HG02943 (cell line): ENCODE measurements at regions not wholly inside any gene's neighbourhood (a gene's known extent, or its start where the extent isn't known, plus 50 kb on each side); places are given as distances from the start of the nearest gene placed in this dataset.

Experiments
- ATAC-seq: cut with Tn5 transposase; IDR thresholded peaks from one replicate; pipeline ENCODE4 v1.9.1; 2021; ENCODE audit warnings: mild to moderate bottlenecking, low read depth, moderate library complexity; ENCODE audit not compliant: unreplicated experiment

DNA sequence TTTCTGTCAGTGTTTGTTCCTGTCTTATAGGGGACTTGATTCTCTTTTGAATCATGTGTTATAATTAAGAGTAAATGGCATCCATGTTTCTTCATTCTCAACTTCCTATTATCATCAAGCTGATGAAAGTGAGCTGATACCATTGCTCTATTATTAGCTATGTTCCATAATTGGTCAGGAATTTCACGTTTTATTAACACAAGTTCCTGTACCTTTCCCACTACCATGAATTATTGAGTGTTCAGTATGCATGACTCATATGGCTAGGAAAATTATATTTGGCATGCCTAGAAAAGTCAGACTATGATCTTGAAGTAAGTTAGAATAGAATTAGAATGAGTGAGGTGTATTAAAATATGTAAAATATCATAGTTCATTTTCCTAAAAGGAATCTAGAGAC, 278.9 kb upstream of the LRRC3B start:
- ATAC-seq = no peak

DNA sequence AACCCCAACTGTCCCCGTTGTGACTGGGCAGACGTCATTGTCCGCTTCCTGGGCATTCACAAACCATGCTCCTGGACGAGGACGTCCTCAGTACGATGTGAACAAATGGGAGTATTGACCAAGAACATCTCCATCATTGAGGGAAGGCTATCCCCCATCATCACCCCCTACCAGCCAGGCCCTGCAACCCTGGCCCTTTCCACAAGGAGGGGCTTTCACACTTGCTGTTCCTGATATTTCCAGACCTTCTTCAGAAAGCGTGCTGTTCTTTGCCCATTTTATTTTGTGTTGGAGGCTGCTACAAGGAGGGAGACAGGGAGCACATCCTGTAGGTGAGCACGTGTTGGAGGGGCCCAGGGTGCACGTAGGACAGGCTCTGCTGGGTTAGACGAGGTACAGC, 277.0 kb upstream of the LRRC3B start:
- ATAC-seq = no peak

DNA sequence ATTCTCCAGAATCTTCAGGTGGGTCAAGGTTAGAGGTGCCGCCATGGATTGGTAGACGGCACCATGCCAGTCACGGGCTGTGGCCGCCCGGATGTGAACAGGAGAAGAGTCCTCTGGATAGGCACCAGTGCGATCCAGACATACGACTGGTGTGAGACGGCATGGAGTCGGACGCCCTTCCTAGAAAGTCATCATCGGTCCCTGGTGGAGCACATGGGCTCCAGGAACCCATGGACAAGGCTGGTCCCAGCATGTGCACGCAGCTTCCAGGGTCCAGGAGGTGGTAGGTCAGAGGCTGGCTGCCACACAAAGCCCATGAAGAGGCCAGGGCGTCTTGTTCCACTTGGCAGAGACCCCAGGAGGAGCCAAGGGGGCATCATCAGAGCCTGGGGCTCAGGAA, 276.1 kb upstream of the LRRC3B start:
- no peak for ATAC-seq

DNA sequence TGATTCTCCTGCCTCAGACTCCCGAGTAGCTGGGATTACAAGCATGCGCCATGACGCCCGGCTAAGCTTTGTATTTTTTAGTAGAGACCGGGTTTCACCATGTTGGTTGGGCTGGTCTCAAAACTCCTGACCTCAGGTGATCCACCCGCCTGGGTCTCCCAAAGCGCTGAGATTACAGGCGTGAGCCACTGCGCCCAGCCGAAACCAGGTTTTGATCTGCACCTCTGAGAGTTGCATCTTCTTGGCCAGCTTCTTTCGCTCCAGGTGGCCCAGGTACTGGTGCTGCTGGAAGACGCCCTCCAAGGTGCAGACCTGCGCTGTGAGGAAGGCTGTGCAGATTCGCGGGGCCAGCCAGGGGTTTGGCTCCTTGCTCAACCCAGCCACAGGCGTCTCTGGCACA, 275.4 kb upstream of the LRRC3B start:
- no peak for ATAC-seq

DNA sequence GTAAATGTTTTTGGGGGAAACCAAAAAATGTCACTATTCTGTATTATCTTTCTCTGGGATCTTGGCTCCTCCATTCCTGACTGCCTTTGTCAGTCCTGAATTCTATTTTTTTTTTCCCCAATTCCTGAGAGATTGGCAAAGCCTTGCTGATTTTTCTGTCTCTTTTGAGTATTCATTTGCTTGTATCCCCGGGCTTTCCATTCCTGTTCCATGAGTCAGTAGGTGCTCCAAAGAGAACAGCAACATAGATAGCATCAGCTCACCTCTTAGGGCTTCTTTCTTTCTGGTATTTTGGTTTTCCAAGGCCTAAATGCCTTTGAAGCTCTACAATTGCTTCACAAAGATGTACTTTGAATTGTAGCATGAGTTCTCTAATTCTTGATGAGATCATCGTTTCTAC, 271.7 kb upstream of the LRRC3B start:
- ATAC-seq = no peak

DNA sequence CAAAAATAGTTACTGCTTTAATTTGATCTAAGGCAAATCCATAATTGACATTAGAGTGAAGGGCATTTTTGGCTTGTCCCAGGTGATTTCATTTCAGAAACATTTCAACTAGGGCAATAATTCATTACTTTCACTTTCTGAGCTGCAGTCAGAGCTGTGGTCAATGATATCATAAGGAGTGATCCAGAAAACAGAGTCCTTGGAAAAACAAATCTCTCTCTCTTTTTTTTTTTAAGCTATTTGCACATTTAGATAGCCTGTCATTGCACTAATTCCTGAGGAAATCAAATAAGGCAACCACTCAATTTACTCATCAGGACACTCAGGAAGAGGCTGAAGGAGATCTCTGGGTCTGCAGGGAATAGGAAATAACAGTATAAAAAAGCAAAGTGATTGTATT, 269.5 kb upstream of the LRRC3B start:
- ATAC-seq = no peak

DNA sequence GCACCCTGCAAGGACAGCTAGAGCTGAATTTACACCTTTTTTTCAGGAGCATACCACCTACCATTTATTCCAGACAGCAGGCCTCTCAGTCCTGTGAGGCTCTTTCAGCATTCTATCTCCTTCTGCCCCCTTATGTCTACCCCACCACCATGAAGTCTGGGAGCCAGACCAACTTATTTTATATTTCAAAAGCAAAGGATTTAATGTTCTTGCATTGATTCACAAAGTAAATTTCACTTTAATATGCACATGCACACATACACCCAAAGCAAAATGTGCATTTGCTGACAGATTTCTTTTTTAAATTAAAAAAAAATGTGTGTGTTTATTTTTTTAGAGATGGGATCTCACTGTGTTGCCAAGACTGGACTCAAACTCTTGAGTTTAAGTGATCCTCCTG, 264.2 kb upstream of the LRRC3B start:
- ATAC-seq = no peak

DNA sequence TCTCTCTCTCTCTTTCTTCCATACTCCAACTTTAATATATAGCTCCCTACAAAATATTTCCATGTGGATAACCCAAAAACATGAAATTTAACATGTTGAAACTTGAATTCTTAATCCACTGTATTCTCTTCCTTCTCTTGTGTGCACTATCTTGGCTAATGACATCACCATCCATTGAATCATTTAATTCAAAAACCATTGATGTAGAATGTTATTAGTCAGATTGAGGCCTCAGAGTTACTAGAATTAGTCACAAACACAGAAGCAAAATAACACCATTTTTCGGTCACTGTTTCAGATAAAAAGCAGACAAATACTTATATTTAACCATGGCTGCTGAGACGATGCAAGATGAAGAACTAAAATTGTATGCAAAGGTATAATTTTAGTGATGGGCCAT, 256.9 kb upstream of the LRRC3B start:
- ATAC-seq = no peak

DNA sequence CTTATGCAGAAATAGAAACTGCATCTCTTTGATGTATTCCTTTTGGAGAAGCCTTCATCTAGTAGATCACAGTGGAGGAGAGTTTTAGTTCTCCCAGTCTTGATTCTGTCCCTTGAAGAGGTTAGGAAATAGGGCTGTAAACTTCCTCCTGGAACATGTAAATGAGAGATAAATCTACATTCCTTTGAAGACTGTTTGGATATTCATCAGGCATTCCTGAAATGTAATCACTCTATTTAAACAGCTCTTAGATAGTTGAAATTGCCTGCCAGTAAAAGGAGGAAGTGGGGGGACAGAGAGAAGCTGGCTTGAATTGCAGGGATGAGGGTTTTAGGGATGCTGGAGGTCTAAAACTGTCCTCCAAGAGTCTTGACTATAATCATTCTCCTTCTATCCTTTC, 254.3 kb upstream of the LRRC3B start:
- ATAC-seq = no peak

DNA sequence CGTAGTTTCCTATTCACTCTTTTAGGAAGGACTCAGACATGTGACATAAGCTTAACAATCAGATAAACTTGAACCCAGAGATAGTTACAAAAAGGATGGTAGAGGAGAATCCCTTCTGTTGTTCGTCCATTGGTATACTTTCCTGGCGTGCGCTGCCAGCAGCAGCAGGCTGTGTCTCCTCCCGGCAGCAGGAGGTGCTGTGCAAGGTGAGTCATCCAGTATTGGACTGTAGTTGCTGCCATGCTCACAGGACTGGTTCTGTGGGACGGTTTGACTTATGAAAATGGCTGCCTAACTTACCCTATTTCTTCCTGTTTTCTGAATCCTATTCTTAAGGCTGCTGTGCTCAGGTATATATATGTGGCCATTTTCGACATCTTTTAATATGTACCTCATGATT, 253.4 kb upstream of the LRRC3B start:
- ATAC-seq = no peak

DNA sequence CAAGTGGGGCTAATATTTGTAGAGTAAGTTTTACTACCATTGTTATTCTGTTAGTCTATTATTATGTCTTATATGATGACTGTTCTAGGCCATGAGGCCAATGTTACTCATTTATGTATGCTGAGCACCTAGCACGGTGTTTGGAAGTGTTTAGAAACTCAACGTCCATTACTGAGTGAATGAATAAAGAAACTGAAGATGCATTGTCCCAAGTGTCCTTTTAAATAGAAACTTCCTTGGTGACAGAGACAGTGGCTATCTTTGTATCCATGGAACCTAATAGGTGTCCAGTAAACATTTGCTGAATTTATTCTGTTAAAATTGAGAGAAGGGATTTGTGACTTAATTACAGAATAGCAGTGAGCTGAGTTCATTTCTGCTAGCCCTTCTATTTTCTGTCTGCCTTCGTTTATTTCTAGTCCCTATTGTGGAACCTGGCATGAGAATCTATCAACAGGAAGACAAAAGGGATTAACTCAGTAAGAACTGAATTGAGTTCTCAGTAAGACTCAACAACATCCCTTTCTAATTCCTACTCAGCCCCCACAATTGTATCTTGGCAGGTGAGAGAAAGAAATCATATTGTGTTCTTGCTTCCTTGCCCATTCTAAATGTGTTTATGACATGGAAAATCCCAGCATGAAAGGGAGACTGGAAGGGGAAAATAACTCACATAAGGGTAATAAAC, 246.6 kb upstream of the LRRC3B start:
- ATAC-seq = no peak

DNA sequence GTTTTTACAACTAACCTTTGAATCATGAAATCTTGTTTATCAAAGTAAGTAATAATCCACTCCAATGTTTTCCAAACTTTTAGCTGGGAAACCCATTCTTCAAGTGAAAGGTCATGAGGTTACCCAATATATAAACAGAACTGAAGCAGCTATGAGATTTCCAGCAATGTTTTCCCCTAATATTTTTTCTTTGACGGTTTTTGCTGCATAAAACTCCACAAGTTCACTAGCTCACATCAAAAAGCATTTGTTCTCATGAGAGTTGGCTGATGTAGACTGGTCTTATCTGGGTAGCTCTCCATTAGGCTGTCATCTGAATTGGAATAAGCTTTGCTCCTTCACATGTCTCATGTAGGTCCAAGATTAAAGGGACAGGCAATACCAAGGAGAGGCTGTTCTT, 241.2 kb upstream of the LRRC3B start:
- no peak for ATAC-seq

DNA sequence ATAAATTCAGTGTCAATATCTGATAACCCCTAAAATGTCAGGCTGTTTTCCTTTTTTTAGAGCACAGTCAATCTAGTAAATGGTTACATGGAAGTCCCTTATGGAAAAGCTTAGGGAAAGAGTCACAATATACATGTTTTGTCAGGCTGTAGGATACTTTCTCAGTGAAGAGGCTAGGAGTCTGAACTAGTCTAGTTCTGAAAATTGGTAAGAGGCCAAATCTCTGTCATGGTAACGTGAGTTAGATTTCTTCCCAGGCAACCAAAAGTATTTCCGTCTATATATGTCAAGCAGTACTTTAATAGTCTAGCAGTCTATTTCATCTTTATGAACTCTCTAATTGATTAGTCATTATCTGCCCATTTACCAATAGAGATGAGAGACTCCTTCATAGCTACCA, 215.9 kb upstream of the LRRC3B start:
- no peak for ATAC-seq

DNA sequence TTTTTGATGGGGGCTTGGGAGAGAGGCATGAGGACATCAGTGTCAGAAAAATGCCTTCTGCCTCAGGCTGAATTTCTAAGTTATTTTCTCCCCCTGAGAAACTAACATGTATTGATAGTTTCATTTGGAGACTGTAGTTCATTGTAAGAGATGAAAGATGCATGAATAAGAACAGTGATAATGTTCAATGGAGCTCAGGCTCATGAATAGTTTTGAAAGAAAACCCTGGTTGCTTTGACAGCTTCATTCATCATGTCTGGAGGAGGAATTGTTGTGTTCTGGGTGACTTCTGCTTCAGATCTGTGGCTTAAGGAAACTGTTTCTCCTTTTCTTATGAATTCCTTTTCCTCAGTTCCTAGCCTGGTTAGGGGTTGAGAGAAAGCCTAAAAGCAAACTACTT, 204.0 kb upstream of the LRRC3B start:
- no peak for ATAC-seq

DNA sequence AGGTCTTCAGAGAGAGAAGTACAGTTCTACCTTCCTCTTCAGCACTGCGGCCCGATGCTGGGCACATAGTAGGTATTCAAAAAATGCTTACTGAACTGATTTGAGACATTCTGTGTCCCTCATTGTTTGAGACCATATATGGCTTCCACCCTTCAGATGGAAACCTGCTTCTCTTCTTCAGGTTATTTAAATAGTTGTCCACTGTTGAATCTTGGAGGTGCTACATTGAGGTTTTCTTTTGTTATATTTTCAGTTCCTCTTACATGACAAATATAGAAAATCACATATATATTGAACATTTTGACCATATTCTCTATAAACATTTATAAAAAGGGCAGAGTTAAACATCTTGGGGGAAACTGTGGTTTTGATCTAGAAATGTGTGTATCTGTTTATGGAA, 200.2 kb upstream of the LRRC3B start:
- no peak for ATAC-seq

DNA sequence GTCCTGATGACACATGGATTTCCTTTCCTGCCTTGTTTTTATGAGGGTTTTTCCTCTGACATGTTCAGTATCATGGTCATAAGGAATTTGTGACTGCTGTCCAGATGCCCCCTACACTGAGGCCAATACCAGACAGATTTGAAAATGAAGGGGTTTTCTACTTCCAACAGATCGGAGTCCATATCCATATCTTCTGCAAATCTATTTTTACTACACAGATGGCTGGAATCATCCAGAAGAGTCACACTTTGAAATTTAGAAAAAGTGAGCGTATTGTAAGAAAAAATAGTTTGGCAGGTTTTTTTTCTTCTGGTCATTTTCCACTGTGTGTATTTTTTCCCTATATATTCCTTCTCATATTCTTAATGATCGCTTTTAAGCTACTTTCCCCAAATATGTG, 197.5 kb upstream of the LRRC3B start:
- ATAC-seq = no peak

DNA sequence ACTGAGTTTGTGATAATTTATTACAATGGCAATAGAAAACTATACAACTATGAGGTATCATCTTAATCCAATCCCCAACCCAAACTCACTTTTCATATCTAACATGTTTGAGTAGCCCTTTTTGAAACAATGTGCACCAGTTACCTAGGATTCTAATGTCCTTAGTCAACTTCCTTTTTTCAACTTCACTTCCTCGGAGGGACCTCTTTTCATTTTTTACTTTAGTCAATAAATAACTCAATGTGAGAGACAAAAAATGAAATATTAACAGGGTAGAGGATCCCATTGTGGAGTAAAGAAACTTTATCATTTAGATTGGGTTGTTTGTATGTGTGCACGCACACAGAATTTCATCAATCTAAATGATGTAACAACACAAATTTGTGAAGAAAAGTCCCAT, 193.6 kb upstream of the LRRC3B start:
- ATAC-seq = no peak

DNA sequence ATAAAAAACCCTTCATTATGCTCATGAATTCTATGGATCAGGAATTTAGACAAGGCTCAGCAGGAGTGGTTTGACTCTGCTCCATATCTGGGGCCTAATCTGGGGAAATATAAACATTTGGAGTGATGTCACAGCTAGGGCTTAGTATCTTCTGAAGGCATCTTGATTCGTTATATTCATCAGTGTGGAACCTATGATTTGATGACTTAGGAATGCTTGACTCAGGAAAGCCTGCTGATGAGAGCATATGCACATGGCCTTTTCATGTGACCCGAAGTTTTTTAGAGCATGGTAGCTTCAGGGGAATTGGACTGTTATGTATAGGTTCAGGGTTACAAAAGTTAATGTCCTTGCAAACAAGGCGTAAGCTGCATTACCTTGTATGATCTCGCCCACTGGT, 184.9 kb upstream of the LRRC3B start:
- no peak for ATAC-seq

DNA sequence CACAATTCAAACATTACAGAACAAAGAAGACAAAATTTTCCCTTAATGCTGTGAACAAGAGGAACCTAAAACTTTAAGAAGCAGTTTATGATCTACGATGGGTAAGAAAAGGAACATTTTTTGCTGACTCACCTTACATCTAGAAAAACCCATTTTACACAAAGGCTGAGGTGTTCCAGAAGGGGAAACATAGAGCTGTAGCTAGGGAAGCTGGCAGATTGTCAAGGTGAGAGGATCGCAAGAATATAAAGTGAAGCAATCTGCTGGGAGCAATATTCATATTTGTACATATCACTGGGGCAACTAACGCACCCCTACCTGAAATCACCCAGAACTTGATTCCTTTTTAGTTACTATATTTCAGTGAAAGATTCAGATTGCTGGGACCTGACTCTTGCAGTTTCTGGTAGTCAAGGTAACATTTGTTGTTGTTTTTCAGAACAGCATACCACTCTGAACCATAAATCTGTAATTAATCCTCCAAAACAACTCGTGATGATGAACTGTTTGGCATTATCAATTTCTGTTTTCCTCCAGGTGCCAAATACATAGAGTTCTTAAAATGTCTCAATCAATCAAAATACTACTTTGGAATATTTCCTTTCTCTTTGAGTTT, 184.1 kb upstream of the LRRC3B start:
- no peak for ATAC-seq

DNA sequence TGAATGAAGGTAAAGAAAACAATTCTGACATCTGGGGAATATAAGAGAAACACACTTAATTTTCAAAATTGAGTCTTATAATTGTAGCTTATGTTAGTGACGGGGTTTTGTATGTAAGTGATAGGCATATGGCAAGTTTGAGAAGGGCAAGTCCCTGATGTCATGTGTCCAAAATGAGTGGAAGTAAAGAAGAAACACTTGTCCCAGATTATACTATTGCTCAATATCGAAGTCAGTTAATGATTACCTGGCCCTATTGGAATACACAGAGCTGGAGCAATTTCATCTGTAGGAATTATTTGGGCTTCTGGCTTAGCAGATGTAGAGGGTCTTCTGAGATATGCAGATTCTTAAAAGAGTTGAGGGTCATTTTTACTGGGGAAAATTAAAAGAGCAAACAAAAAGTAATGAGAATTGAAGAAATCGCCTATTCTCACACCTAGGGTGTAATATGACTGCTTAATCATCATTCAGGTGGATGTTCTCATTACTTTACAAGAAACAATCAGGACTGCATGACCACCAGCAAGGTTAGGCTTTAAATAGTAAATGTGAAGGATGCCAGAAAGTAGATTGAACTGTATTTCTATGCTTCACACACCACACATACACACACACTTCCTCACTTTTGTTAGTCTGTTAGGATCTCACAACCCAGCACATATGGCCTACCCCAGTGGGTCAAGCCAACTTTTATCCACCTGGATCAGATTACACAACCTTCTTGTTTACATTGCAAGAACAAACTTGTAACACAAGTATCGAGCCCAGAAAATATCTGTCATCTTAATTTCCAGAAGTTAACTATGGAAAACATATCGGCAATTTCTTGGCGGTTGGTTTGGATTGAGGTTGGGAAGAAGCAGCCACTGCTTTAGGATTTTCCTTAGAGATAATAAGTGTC, 183.3 kb upstream of the LRRC3B start:
- ATAC-seq = no peak

DNA sequence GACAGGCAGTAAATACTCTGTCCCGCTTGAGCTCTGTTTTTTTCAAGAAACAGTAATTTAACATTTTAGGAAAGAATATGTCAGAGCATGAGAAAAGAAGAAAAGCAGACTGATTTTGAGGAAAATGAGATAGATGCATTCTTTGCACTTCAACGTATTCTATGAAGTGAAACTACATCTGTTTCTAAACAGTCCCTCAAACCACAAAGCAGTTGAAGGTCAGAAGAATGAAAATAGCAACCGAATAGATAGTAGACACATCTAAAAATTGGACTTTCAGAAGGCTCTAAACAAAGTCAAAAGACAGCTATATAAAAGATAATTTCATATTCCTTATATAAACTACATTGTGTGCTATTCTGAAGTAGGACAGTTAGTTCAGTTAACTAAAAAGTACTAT, 172.6 kb upstream of the LRRC3B start:
- ATAC-seq = no peak

DNA sequence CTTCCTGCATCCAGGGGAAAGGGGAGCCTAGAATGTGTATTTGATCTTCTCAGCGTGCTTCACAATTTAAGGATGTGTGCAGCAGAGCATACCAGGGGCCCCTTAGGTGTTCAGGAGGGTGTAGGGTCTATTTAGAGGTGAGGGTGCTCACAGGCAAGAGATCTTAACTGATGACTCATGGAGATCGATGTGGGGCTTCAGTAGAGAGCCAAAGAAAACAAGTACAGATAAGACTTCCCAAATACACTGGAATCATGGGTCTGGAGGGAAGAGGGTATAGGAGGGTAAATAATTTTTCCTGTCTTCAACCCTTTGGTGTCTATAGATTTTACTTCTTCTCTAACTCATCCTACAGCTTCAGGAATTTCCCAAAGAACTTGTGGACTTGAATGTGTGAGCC, 170.2 kb upstream of the LRRC3B start:
- no peak for ATAC-seq
